GM12801 (cell line): ENCODE measurements at regions not wholly inside any gene's neighbourhood (a gene's known extent, or its start where the extent isn't known, plus 50 kb on each side); places are given as distances from the start of the nearest gene placed in this dataset.

Experiments
- TF ChIP-seq, protein P1 (sequence below): IDR thresholded peaks from one replicate; pipeline ENCODE4 v1.5.1; 2011; ENCODE audit warnings: control low read depth; ENCODE audit not compliant: insufficient read length; ENCODE audit errors: extremely low read depth

- TF ChIP-seq, protein P1, sequence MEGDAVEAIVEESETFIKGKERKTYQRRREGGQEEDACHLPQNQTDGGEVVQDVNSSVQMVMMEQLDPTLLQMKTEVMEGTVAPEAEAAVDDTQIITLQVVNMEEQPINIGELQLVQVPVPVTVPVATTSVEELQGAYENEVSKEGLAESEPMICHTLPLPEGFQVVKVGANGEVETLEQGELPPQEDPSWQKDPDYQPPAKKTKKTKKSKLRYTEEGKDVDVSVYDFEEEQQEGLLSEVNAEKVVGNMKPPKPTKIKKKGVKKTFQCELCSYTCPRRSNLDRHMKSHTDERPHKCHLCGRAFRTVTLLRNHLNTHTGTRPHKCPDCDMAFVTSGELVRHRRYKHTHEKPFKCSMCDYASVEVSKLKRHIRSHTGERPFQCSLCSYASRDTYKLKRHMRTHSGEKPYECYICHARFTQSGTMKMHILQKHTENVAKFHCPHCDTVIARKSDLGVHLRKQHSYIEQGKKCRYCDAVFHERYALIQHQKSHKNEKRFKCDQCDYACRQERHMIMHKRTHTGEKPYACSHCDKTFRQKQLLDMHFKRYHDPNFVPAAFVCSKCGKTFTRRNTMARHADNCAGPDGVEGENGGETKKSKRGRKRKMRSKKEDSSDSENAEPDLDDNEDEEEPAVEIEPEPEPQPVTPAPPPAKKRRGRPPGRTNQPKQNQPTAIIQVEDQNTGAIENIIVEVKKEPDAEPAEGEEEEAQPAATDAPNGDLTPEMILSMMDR: no peak
These were observed 659.2 kb upstream of the PLXNA2 start for GRCh38 chr1:208903251-208903905.

- TF ChIP-seq, protein P1: no peak
These were observed 663.6 kb upstream of the PLXNA2 start for GRCh38 chr1:208907790-208908189.

DNA sequence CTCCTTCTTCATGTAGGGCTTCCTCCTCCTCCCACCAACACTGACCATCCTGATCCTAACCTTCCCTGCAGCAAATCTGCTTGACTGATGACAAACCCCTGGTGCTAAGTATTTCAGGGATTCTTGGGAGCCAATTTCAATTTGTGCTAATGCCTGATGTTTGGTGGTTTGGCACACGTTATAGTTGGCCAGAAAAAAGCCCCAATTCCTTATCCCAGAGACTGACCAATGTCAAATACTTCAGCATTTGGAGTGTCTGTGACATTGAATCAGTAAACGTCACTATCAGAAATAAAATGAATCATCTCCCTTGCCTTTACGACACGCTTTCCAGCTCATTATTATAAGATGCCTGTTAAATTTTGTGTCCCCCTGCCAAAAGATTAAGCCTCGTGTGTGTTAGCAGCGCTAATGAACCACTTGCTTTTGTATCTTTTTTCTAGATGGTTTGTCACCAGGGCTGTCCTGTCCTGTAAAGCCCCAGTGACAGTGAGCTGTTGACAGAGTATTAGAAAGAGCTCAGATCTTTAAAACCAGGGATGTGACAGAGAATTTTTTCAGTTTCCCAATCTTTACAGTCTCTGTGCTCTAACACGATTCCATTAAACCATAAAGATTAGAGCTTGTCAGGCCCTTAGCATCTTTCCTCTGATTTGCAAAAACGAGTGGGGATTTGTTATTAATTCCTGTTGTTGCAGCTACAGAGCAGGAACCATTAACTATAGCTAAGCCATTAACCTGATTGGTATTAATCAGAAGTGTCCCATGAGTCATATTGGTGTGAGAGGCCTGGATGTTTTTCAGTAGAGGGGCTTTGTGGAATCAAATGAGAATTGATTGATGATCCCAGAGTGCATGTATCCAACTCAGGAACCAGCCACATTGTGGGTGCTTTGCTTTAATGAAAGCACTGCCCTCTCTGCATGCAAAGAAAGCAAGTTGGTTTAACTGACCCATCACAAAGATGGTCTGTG, 665.1 kb upstream of the PLXNA2 start:
- TF ChIP-seq, protein P1: no peak

DNA sequence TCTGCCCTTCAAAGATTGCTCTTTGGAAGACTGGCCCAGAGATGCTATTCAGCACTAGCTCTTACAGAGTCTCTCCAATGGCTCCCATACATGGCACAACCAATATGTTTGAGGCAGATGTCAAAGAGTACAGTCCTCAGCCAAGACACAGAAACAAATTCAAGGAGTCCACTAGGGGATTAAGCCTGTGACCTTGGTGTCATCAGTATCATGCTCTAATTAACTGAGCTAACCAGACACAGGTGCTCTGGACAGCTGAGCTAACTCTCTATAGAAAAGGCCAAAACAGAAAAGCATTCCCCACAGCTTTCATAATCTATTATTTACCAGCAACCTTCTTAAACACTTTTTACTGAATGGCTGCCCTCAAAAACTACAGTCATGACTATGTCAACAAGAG, 666.0 kb upstream of the PLXNA2 start:
- TF ChIP-seq, protein P1: no peak

- TF ChIP-seq, protein P1: no peak
These were observed 666.2 kb upstream of the CAMK1G start for GRCh38 chr1:208917281-208917680.

DNA sequence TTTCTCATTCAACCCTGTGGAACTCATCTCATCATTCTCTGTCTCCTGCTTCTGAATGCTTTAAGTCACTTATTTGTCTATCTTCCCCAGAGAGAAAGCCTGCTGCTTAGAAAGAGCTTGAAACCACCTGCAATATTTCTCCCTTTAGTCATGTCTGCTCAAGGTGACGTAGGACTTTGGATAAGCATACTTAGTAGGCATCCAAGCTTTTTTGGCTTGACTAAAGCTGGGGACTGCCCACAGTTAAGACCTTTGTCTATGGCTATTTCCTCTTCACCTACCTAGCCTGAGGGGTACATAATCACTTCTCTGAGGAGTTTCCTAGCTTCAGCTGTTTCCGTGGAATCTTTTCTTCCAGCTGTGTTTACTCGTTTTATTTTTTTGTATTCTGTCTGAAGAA, 665.8 kb upstream of the CAMK1G start:
- TF ChIP-seq, protein P1: no peak

- TF ChIP-seq, protein P1: no peak
These were observed 665.4 kb upstream of the CAMK1G start for GRCh38 chr1:208918160-208918559.
